HG03565 (cell line): ENCODE measurements at regions not wholly inside any gene's neighbourhood (a gene's known extent, or its start where the extent isn't known, plus 50 kb on each side); places are given as distances from the start of the nearest gene placed in this dataset.

Experiments
- ATAC-seq: cut with Tn5 transposase; IDR thresholded peaks from one replicate; pipeline ENCODE4 v1.9.1; 2021; ENCODE audit warnings: mild to moderate bottlenecking, moderate library complexity; ENCODE audit not compliant: unreplicated experiment

DNA sequence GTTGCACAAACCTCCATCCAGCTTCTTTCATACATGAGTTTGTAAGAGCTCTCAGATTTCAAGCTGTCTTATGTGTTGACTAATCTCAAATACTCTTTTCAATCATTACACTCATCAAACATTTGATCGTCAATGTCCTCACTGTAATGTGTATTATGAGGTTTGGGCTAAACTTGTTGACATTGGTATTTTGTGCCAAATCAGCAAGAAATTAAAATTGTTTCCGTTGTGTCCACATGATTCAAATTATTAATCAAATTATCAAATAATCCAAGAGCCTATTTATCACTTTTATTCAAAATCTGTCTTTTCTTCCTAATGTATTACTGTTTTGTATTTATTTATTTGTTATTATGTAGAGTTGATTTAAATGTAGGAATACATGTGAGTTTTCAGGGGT, 283.4 kb downstream of the GAS1 start:
- ATAC-seq: no peak

DNA sequence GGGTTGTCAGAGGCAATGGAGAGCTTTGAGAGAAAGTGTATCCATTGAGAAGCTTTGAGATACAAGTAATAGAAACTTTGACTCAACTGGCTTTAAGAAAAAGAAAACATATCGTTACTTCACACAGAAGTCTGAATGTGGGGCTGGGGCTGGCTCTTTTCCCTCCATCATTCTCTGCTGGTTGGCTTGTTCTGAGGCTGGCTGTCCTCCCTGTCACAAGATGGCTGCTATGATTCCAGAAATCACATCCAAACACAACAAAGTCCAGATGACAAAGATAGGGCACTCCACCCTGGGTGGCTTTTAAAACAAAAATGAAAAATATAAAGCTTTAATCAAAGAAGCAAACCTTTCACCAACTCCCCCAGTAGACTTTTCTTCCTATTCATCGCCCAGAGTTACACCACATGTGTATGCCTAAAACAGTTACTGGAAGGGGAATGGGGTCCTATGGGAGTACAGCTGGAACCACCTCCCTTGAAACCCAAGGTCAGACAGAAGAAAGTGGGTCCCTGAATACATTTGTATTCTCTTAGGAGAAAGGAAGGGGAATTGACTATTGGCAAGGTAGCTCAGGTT, 284.3 kb downstream of the GAS1 start:
- ATAC-seq: no peak

GRCh38 chr9:86660146-86660943, 287.0 kb downstream of the GAS1 start:
- no peak for ATAC-seq

DNA sequence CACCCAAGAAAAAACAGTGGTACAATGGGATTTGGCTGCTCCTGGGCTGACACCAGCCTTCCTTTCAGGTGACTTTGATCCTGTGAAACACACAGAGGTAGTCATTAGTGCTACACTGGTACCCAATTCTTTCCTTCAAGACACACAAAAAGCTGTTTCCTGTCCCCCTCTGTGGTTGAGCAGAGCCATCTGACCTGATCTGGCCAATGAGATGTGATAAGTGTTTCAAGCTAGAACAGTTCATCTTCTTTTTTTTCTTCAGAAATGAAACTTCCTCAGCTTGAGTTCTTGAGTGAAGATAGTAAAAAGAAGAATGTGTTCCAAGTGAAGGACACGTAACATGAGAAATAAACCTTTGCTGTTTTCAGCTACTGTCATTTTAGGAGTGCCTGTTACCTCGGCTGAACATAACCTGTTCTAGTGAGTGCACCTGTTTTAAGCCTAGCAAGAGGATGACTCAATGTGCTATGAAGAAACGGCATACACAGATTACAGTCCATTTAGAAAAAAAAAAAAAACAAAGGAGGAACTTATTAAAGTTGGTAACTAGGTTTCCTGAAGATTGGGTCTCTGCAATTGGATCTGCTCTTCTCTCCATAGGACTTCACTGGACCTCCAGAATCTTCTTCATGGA, 287.8 kb downstream of the GAS1 start:
- no peak for ATAC-seq

- no peak for ATAC-seq
Observed at GRCh38 chr9:86655147-86655546, 292.2 kb downstream of the GAS1 start.

- no peak for ATAC-seq
Observed at GRCh38 chr9:86653466-86653865, 293.8 kb downstream of the GAS1 start.

GRCh38 chr9:86652736-86653135, 294.6 kb downstream of the GAS1 start:
- ATAC-seq: no peak

DNA sequence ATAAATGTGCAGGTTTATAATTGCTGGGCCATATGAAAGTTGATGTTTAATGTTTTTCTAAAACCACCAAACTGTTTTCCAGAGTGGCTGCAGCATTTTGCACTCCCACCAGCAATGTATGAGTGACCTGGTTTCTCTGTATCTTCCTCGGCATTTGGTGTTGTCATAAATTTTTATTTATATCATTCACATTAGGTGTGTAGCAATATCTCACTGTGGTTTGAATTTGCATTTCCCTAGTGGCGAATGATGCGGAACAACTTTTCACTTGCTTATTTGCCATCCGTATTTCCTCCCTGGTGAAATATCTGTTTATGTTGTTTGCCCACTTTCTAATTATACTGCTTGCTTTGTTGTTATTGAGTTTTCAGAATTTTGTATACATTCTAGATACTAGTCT, 295.7 kb upstream of the TUT7 start:
- no peak for ATAC-seq

DNA sequence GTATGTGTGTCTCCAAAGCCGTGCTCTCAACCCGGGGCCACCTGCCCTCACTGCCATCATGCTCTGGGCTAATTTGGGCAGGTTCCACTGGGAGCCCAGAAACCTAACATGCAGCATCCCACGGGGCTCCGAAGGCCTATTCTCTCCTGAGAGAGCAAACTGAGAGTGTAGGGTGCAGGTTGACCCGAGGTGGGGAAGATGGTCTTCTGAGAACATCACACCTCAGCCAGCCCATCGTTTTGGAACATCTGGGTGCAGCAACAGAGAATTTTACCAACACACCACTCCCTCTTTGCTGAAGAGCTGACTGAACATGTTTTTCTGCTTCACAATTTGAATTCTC, 294.6 kb upstream of the TUT7 start:
- no peak for ATAC-seq

- ATAC-seq: no peak
Observed at GRCh38 chr9:86648156-86648827, 294.1 kb upstream of the TUT7 start.

DNA sequence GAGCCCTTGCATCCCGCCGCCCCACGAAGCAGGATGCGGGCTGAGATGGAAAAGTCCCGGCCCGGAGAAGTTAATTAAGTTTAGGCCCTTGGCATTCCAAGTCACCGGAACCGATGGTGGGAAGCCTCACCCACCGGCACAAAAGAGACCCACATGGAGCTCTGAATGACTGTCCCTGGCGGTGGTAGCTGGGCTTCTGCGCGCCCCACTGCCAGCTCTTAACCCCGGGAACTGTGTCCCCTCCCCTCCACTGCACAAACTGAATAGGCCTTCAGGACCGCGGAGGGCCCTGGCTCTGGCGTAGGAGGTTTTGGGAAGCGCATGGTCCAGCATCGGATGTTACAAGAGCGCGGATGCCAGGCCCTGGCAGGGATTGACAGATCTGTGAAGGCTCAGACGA, 291.1 kb upstream of the TUT7 start:
- ATAC-seq: no peak

DNA sequence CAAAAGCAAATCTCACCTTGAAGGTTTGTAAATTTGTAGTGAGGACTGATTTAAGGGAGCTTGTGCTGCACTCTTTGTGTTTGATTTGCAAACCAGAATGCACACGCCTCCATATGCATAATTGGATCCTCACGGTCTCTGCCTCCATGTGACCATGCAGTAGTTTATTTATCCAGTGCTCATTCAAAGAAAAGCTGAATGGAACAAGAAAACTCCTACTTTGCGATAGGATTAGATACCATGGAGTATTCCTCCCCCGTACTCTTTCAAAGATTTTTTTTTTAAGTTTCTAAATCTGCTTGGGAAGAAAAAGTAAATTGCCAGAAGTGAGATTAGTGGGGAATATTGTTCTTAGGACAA, 290.4 kb upstream of the TUT7 start:
- no peak for ATAC-seq

- ATAC-seq: no peak
Observed at GRCh38 chr9:86643946-86644674, 289.9 kb upstream of the TUT7 start.

DNA sequence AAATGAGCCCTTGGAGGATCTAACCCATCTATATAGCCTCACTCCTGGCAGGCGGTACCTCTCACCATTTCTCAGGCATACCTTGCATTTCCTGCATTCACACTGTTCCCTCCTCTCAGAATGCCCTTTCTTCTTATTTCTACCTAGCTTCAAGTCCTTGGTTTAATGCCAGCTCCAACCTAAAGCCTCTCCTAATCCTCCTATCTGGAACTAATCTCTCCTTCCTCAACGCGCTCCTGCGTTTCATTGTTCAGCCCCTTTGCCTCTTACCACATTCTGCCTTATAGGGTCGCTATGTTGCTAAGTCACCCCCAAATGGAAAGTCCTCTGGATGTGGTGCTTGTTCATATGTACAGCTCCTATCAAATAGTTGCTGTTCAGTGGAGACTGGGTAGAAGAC, 288.5 kb upstream of the TUT7 start:
- no peak for ATAC-seq

GRCh38 chr9:86641970-86642369, 287.8 kb upstream of the TUT7 start:
- no peak for ATAC-seq

- ATAC-seq: no peak
Observed at GRCh38 chr9:86639899-86640379, 285.7 kb upstream of the TUT7 start.

DNA sequence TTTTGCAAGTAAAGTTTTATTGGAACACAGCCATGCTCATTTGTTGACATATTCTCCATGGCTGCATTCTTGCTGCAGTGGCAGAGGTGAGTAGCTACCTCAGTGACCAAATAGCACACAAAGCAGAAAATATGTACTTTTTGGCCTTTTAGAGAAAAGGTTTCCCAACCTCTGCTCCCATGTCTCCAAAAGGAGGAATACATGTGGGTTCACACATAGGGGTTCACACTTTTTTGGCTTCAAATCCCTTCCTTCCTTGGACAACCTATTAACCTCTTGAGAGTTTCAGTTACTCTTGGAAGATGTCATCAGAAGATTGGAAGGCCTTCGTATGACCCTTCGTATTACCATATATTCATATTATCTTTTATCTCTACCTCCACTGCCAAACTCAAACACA, 285.1 kb upstream of the TUT7 start:
- no peak for ATAC-seq

GRCh38 chr9:86638109-86638508, 283.9 kb upstream of the TUT7 start:
- ATAC-seq: no peak

- ATAC-seq: no peak
Observed at GRCh38 chr9:86637515-86637914, 283.3 kb upstream of the TUT7 start.

DNA sequence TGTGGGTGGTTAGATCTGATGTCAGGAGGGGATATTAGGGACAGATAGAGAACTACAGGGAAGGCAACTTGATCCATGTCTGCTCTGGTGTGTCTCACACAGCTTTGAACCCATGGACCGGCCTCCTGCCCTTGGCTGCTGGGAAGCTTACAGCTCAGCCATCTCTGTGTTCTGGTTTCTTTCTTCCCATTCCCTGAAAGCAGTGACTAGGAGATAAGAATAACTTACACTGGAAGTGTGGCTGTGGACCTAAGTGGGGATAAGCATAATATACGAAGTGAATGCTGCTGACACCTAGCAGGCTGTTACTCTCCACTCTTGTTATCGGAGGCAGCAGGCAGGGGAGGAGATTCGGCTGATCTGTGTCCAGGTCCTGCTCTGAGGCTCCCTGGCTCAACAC, 282.3 kb upstream of the TUT7 start:
- no peak for ATAC-seq

DNA sequence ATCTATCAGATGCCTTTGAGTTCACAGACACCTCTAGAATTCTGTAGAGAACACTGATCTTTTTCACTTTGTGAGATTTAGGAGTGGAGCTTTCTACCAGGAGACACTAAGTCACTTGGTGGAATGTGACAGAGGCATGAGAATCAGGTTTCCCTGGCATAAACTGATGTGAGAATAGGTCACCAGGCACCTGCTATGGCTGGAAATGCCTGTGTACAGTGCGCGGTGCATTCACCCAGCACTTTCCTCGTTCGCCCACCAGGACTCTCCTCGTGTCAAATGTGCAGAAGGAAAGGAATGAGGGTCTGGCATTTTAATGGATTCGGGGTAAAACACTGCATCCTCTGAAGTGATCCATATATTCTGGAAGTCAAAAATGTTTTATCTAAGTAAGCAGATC, 281.8 kb upstream of the TUT7 start:
- no peak for ATAC-seq
